ENCODE measurements at regions not wholly inside any gene's neighbourhood (a gene's known extent, or its start where the extent isn't known, plus 50 kb on each side); places are given as distances from the start of the nearest gene placed in this dataset.

DNA sequence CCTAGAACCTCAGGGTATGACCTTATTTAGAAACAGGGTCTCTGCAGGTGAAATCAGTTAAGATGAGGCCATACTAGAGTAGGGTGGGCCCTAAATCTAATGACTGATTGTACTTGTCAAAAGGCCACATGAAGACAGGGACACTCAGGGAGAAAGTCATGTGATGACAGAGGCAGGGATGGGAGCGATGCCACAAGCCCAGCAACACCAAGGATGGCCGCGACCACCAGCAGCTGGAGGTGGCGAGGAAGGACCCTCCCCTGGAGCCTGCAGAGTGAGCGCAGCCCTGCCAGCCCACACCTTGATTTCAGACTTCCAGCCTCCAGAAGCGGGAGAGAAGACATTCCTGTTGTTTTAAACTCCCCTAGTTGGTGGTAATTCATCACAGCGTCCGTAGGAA lies 199.9 kb downstream of the PHETA1 start:
- Mint-ChIP-seq H3K4me3 (no peak overlapping the region), H3K36me3 (no peaks in the 10 kb centered on the region), H3K9me3 (no peaks in the 10 kb centered on the region), H3K4me1 (ENCODE audit: unreplicated experiment) (peaks cover 17% of the 10 kb centered on the region), H3K27me3 (peaks cover 21% of the 10 kb centered on the region), H3K27ac (no peak overlapping the region)
- no peak for TF ChIP-seq CTCF (conservative IDR thresholded peaks at IDR 0.05)
- no peak for DNase-seq (ENCODE audit: extremely low spot score, unreplicated experiment)

- H3K27me3 Mint-ChIP-seq, result peaks cover 21% of the 10 kb centered on the region
- no peak for DNase-seq (ENCODE audit: extremely low spot score, unreplicated experiment)
- H3K9me3 Mint-ChIP-seq, result no peaks in the 10 kb centered on the region
- H3K36me3 Mint-ChIP-seq, result no peaks in the 10 kb centered on the region
- no peak for TF ChIP-seq CTCF (conservative IDR thresholded peaks at IDR 0.05)
- H3K4me3 Mint-ChIP-seq, result no peak overlapping the region
- peaks cover 16% of the 10 kb centered on the region for H3K4me1 Mint-ChIP-seq (ENCODE audit: unreplicated experiment)
- no peak overlapping the region for H3K27ac Mint-ChIP-seq
These were observed 200.6 kb downstream of the PHETA1 start for GRCh38 chr12:111168009-111168900.

GRCh38 chr12:111166779-111167540 lies 201.9 kb downstream of the PHETA1 start:
- Mint-ChIP-seq H3K27me3 (peaks cover 21% of the 10 kb centered on the region), H3K9me3 (no peaks in the 10 kb centered on the region), H3K27ac (no peak overlapping the region), H3K36me3 (no peaks in the 10 kb centered on the region), H3K4me3 (no peak overlapping the region), H3K4me1 (ENCODE audit: unreplicated experiment) (peaks cover 7% of the 10 kb centered on the region)
- no peak for TF ChIP-seq CTCF (conservative IDR thresholded peaks at IDR 0.05)
- DNase-seq (ENCODE audit: extremely low spot score, unreplicated experiment), result no peak

- TF ChIP-seq CTCF (conservative IDR thresholded peaks at IDR 0.05), result no peak
- H3K9me3 Mint-ChIP-seq, result no peaks in the 10 kb centered on the region
- peaks cover 21% of the 10 kb centered on the region for H3K27me3 Mint-ChIP-seq
- H3K4me1 Mint-ChIP-seq (ENCODE audit: unreplicated experiment), result peaks cover 16% of the 10 kb centered on the region
- no peak overlapping the region for H3K4me3 Mint-ChIP-seq
- H3K36me3 Mint-ChIP-seq, result no peaks in the 10 kb centered on the region
- DNase-seq (ENCODE audit: extremely low spot score, unreplicated experiment), result no peak
- H3K27ac Mint-ChIP-seq, result no peak overlapping the region
These were observed 203.9 kb downstream of the PHETA1 start for GRCh38 chr12:111164833-111165525.

DNA sequence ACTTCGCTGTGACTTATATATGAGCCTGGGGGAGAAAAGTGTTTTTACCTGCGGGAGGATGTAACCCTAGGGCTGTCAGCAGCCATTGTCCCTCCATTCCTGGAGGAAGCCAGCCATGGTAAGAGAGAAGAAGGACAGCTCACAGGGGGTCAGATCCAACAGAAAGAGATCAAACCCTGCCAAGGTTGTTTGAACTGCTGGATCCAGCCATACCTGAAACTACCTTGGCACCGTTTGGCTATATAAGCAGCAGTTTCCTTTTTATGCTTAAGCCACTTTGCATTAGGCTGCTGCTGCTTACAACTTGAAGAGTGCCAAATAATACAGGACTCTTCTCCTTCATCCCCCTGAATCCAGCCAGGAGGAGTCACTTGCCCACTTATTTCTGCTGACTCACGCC lies 205.5 kb downstream of the PHETA1 start:
- no peak for DNase-seq (ENCODE audit: extremely low spot score, unreplicated experiment)
- Mint-ChIP-seq H3K9me3 (no peaks in the 10 kb centered on the region), H3K27ac (no peak overlapping the region), H3K27me3 (peaks cover 11% of the 10 kb centered on the region), H3K4me3 (no peak overlapping the region), H3K36me3 (no peaks in the 10 kb centered on the region), H3K4me1 (ENCODE audit: unreplicated experiment) (peaks cover 14% of the 10 kb centered on the region)
- TF ChIP-seq CTCF (conservative IDR thresholded peaks at IDR 0.05), result no peak

Data from type B pancreatic cell (in vitro differentiated cells).